SK-N-SH (cell line): ENCODE measurements at regions not wholly inside any gene's neighbourhood (a gene's known extent, or its start where the extent isn't known, plus 50 kb on each side); places are given as distances from the start of the nearest gene placed in this dataset.

ENCODE experiments used
- CTCF ChIA-PET: fragments of 300-600, 350-600 bp; formaldehyde crosslinking; extraction: SDS; loops from one replicate; lab custom pipeline; 2021; lab: Yijun Ruan, JAX
- POLR2A ChIA-PET: fragments of 350-600 bp; sonication (Branson Sonifier 250); formaldehyde crosslinking; extraction: SDS; loops from one replicate; lab custom pipeline; 2020; ENCODE audit warnings: antibody characterized with exemption, inconsistent platforms; lab: Yijun Ruan, JAX
- DNase-seq: peaks from one replicate; pipeline ENCODE4 v3.0.0; 2012
- H2AFZ ChIP-seq: fragments of 200-600 bp; sonication (generic); 2 replicates; pipeline ENCODE4 v1.8.1; 2016; ENCODE audit warnings: antibody characterized with exemption, mild to moderate bottlenecking, low read depth
- H3F3A ChIP-seq: fragments of 200-600 bp; sonication (generic); replicated peaks from 2 replicates; pipeline ENCODE3; 2016; ENCODE audit warnings: antibody characterized with exemption, mild to moderate bottlenecking; ENCODE audit not compliant: insufficient read depth
- H3K27ac ChIP-seq, 2 experiments: fragments of 200-500 bp in 1 of 2; fragments of 200-600 bp in 1 of 2; sonication (Bioruptor generic) in 1 of 2; sonication (generic), shearing (Covaris generic) in 1 of 2; 2 replicates each; pipeline versions ENCODE4 v1.5.1 to v1.6.1; 2014 to 2016; ENCODE audit warnings: low read depth in 2 of 2, inconsistent platforms in 1 of 2, low read length in 1 of 2, mild to moderate bottlenecking in 1 of 2, mixed read lengths in 1 of 2
- H3K27me3 ChIP-seq: fragments of 200-600 bp; sonication (generic), shearing (Covaris generic); 2 replicates; pipeline ENCODE4 v1.6.1; 2016; ENCODE audit warnings: mixed run types; ENCODE audit not compliant: insufficient read depth
- H3K36me3 ChIP-seq, 2 experiments: fragments of 200-500 bp in 1 of 2; fragments of 200-600 bp in 1 of 2; sonication (Bioruptor generic) in 1 of 2; sonication (generic) in 1 of 2; replicated peaks in 1 of 2; 2 replicates each; pipeline versions ENCODE3 to v1.5.1; 2014 to 2016; ENCODE audit warnings: low read length in 1 of 2, mild to moderate bottlenecking in 1 of 2; ENCODE audit not compliant: insufficient read depth in 2 of 2, control insufficient read depth in 1 of 2
- H3K4me1 ChIP-seq, 2 experiments: fragments of 200-500 bp in 1 of 2; fragments of 200-600 bp in 1 of 2; sonication (Bioruptor generic) in 1 of 2; sonication (generic), shearing (Covaris generic) in 1 of 2; 2 replicates each; pipeline versions ENCODE4 v1.5.1 to v1.6.1; 2014 to 2016; ENCODE audit warnings: low read depth in 1 of 2, low read length in 1 of 2, mixed run types in 1 of 2; ENCODE audit not compliant: insufficient read depth in 2 of 2, control insufficient read depth in 1 of 2
- H3K4me2 ChIP-seq: fragments of 200-600 bp; sonication (generic), shearing (Covaris generic); 2 replicates; pipeline ENCODE4 v1.6.1; 2017; ENCODE audit warnings: mixed run types
- H3K4me3 ChIP-seq, 2 experiments: fragments of 200-500 bp in 1 of 2; fragments of 200-600 bp in 1 of 2; sonication (Bioruptor generic) in 1 of 2; sonication (generic), shearing (Covaris generic) in 1 of 2; 2 replicates each; pipeline versions ENCODE4 v1.5.1 to v1.8.1; 2014 to 2016; ENCODE audit warnings: low read depth in 2 of 2, inconsistent platforms in 1 of 2, low read length in 1 of 2, mild to moderate bottlenecking in 1 of 2, mixed read lengths in 1 of 2, moderate library complexity in 1 of 2
- H3K79me2 ChIP-seq: fragments of 200-600 bp; sonication (generic); 2 replicates; pipeline ENCODE4 v1.8.1; 2017; ENCODE audit warnings: mild to moderate bottlenecking; ENCODE audit not compliant: insufficient read depth
- H3K9ac ChIP-seq: fragments of 200-600 bp; sonication (generic); 2 replicates; pipeline ENCODE4 v1.6.1; 2017; ENCODE audit warnings: mixed run types
- H3K9me2 ChIP-seq: fragments of 200-600 bp; sonication (generic); 2 replicates; pipeline ENCODE4 v1.6.1; 2017; ENCODE audit warnings: mixed run types
- H3K9me3 ChIP-seq: fragments of 200-600 bp; sonication (generic); 2 replicates; pipeline ENCODE4 v1.6.1; 2017; ENCODE audit warnings: mixed run types, mild to moderate bottlenecking, moderate library complexity
- H4K20me1 ChIP-seq: fragments of 200-600 bp; sonication (generic); 2 replicates; pipeline ENCODE4 v1.6.1; 2017; ENCODE audit warnings: mild to moderate bottlenecking, mixed run types; ENCODE audit not compliant: insufficient read depth
- CTCF ChIP-seq: fragments of 200-600 bp; sonication (generic); IDR thresholded peaks from 2 replicates; pipeline ENCODE4 v1.6.1; 2017; ENCODE audit warnings: antibody characterized with exemption, mild to moderate bottlenecking, moderate library complexity
- GABPA ChIP-seq: IDR thresholded peaks from 2 replicates; pipeline ENCODE4 v1.4.0; 2012; ENCODE audit warnings: low read depth, mild to moderate bottlenecking
- JUND ChIP-seq: IDR thresholded peaks from 2 replicates; pipeline ENCODE4 v1.4.0; 2012
- MXI1 ChIP-seq: IDR thresholded peaks from 2 replicates; pipeline ENCODE4 v1.6.1; 2012; ENCODE audit warnings: mild to moderate bottlenecking, low read depth, low read length, improper control_type of control experiment
- NRF1 ChIP-seq: IDR thresholded peaks from 2 replicates; pipeline ENCODE4 v1.6.1; 2012; ENCODE audit warnings: low read depth, mild to moderate bottlenecking, low read length
- TCF12 ChIP-seq: IDR thresholded peaks from 2 replicates; pipeline ENCODE4 v1.4.0; 2012
- USF1 ChIP-seq: IDR thresholded peaks from 2 replicates; pipeline ENCODE4 v1.4.0; 2012; ENCODE audit warnings: low read depth, borderline replicate concordance
- WGBS: methylation state at CpG from one replicate; pipeline ENCODE4 v1.1.6; 2017; ENCODE audit warnings: low lambda C conversion rate; 5-methylcytosine and 5-hydroxymethylcytosine counted together

- TF ChIP-seq CTCF (0 out of 2 replicates have a peak, but pooled peaks have one; percentile 8), GABPA (no peak), TCF12 (no peak), NRF1 (no peak), MXI1 (no peak)
- H3F3A ChIP-seq, result no peaks in the 10 kb centered on the region
- H3K27me3 ChIP-seq, result no peaks in the 10 kb centered on the region
- peak; percentile 0 for DNase-seq
- H3K9ac ChIP-seq, result no peak overlapping the region
- H3K9me3 ChIP-seq, result no peaks in the 10 kb centered on the region
- no peaks in the 10 kb centered on the region for H3K9me2 ChIP-seq
- H2AFZ ChIP-seq, result no peak overlapping the region
- H3K36me3 ChIP-seq, result no peaks in the 10 kb centered on the region
- H3K4me3 ChIP-seq, result no peak overlapping the region
- no peak overlapping the region for H3K27ac ChIP-seq
- H3K79me2 ChIP-seq, result no peaks in the 10 kb centered on the region
- H4K20me1 ChIP-seq, result no peaks in the 10 kb centered on the region
- H3K4me1 ChIP-seq, result no peaks in the 10 kb centered on the region
- ChIA-PET CTCF (no interaction called here), POLR2A (interaction anchor here (0.7 kb wide), 1 partner anchor 10 kb away, joined by 3 read pairs; no protein-coding TSS in a partner anchor)
- H3K4me2 ChIP-seq, result no peak overlapping the region
- WGBS, result 2% methylated on average over 4 of the region's 4 CpGs
These were observed 542.3 kb downstream of the EDEM1 start for GRCh38 chr3:5729852-5730251.

- Histone ChIP-seq H3K36me3 (no peaks in the 10 kb centered on the region), H3K9ac (no peak overlapping the region), H4K20me1 (no peaks in the 10 kb centered on the region), H3K79me2 (no peaks in the 10 kb centered on the region), H3F3A (no peaks in the 10 kb centered on the region), H3K9me2 (no peaks in the 10 kb centered on the region), H3K27ac (no peak overlapping the region), H3K4me3 (no peak overlapping the region), H3K4me2 (no peak overlapping the region), H3K4me1 (no peaks in the 10 kb centered on the region), H2AFZ (no peak overlapping the region), H3K9me3 (no peaks in the 10 kb centered on the region), H3K27me3 (no peaks in the 10 kb centered on the region)
- peak; percentile 21; the same call in 1 of the 2 replicates for TF ChIP-seq CTCF
- no peak for TF ChIP-seq USF1
- no peak for TF ChIP-seq JUND
- 15% methylated on average over 2 of the region's 2 CpGs for WGBS
- DNase-seq, result peak; percentile 0
- ChIA-PET POLR2A (no interaction called here), CTCF (no interaction called here)
These were observed 543.6 kb downstream of the EDEM1 start for GRCh38 chr3:5731100-5731499.
